HG03457 (cell line): ENCODE measurements at regions not wholly inside any gene's neighbourhood (a gene's known extent, or its start where the extent isn't known, plus 50 kb on each side); places are given as distances from the start of the nearest gene placed in this dataset.

ENCODE experiments used
- ATAC-seq: cut with Tn5 transposase; IDR thresholded peaks from one replicate; pipeline ENCODE4 v1.9.1; 2021; ENCODE audit warnings: moderate number of reproducible peaks; ENCODE audit not compliant: unreplicated experiment

- no peak for ATAC-seq
Observed at GRCh38 chr5:163770625-163771024, 265.2 kb downstream of the MAT2B start.

- ATAC-seq, result no peak
Observed at GRCh38 chr5:163772241-163772640, 266.8 kb downstream of the MAT2B start.

GRCh38 chr5:163772644-163773043 lies 267.2 kb downstream of the MAT2B start:
- no peak for ATAC-seq

- ATAC-seq, result no peak
Observed at GRCh38 chr5:163773226-163773625, 267.8 kb downstream of the MAT2B start.

- no peak for ATAC-seq
Observed at GRCh38 chr5:163789870-163790269, 284.5 kb downstream of the MAT2B start.

GRCh38 chr5:163790497-163790896 lies 285.1 kb downstream of the MAT2B start:
- no peak for ATAC-seq

- ATAC-seq, result no peak
Observed at GRCh38 chr5:163794993-163795392, 289.6 kb downstream of the MAT2B start.

GRCh38 chr5:163807781-163808180 lies 302.4 kb downstream of the MAT2B start:
- no peak for ATAC-seq

- no peak for ATAC-seq
Observed at GRCh38 chr5:163809473-163809872, 304.1 kb downstream of the MAT2B start.

- no peak for ATAC-seq
Observed at GRCh38 chr5:163813900-163814299, 308.5 kb downstream of the MAT2B start.

GRCh38 chr5:163815240-163815791 lies 309.9 kb downstream of the MAT2B start:
- no peak for ATAC-seq

- ATAC-seq, result no peak
Observed at GRCh38 chr5:163821142-163821541, 315.7 kb downstream of the MAT2B start.

- ATAC-seq, result no peak
Observed at GRCh38 chr5:163822548-163822947, 317.1 kb downstream of the MAT2B start.

- ATAC-seq, result no peak
Observed at GRCh38 chr5:163825661-163826060, 320.2 kb downstream of the MAT2B start.

GRCh38 chr5:163826201-163826600 lies 320.8 kb downstream of the MAT2B start:
- ATAC-seq, result no peak

GRCh38 chr5:163832155-163832554 lies 326.7 kb downstream of the MAT2B start:
- no peak for ATAC-seq

- ATAC-seq, result no peak
Observed at GRCh38 chr5:163838738-163839137, 333.3 kb downstream of the MAT2B start.

- no peak for ATAC-seq
Observed at GRCh38 chr5:163846512-163846911, 341.1 kb downstream of the MAT2B start.

- no peak for ATAC-seq
Observed at GRCh38 chr5:163855754-163856153, 350.3 kb downstream of the MAT2B start.

- no peak for ATAC-seq
Observed at GRCh38 chr5:163861670-163862069, 356.3 kb downstream of the MAT2B start.

GRCh38 chr5:163867324-163867723 lies 361.9 kb downstream of the MAT2B start:
- no peak for ATAC-seq

- no peak for ATAC-seq
Observed at GRCh38 chr5:163867738-163868137, 362.3 kb downstream of the MAT2B start.

- no peak for ATAC-seq
Observed at GRCh38 chr5:163869581-163869980, 364.2 kb downstream of the MAT2B start.
